Astrocyte (in vitro differentiated cells and primary cell): ENCODE measurements at regions not wholly inside any gene's neighbourhood (a gene's known extent, or its start where the extent isn't known, plus 50 kb on each side); places are given as distances from the start of the nearest gene placed in this dataset.

Source experiments
- CTCF ChIP-seq: IDR thresholded peaks from 2 replicates; pipeline ENCODE4 v1.5.1; 2011; ENCODE audit warnings: low read depth, mild to moderate bottlenecking, inconsistent platforms, low read length, moderate library complexity; ENCODE audit not compliant: insufficient read depth
- EZH2 ChIP-seq: IDR thresholded peaks from 2 replicates; pipeline ENCODE4 v1.6.1; 2012; ENCODE audit warnings: mild to moderate bottlenecking, low read length, inconsistent platforms; ENCODE audit not compliant: insufficient read depth

GRCh38 chr2:5315041-5315440 is 377.1 kb upstream of the SOX11 start:
- TF ChIP-seq CTCF (no peak), EZH2 (no peak)
